Limb (tissue), 2 donors: ENCODE measurements at regions not wholly inside any gene's neighbourhood (a gene's known extent, or its start where the extent isn't known, plus 50 kb on each side); places are given as distances from the start of the nearest gene placed in this dataset.

Source experiments
- DNase-seq, 2 donors: peaks; one replicate each; pipeline ENCODE4 v3.0.0-alpha.2; 2016; ENCODE audit errors: extremely low spot score in 2 of 2

DNA sequence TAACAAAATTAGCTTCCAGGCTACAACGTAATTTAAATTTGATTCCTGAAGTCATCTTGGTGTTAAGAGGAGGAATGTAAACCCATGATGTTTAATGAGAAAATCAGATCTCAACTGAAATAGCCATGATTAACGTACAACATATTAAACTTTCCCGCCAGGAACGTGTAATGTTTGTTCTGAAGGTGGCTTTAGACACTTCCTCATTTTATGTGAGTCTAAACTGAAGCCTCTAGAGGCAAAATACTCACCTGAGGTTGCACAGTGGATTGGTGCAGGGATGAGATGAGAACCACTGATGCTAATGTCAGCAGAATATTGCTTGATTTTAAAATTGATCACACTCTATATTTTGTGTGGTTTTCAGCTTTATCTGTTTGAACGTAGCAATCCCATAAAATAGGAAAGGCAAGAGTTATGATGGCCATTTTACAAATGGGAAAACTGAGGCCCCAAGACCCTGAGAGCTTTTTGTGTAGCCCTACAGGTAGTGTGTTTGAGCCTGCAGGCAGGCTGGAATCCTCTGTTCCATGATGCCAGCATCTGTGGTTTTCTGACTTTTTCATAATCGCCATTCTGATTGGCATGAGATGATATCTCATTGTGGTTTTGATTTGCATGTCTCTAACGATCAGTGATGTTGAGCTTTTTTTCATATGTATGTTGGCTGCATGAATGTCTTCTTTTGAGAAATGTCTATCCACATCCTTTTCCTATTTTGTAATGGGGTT, 243.7 kb upstream of the BMPER start:
- no peak for DNase-seq

DNA sequence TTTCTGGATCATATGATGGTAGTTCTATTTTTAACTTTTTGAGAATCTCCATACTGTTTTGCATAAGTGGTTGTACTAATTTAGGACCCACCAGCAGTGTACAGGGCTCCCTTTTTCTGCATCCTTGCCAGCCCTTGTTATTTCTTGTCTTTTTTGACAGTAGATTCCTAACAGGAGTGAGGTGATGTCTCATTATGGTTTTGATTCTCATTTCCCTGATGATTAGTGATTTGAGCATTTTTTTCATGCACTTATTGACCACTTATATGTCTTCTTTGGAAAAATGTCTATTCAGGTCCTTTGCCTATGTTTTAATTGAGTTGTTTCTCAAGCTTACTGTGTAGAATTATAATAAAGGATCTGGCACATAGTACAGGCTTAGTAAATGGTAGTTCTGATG, 238.8 kb upstream of the BMPER start:
- no peak for DNase-seq

DNA sequence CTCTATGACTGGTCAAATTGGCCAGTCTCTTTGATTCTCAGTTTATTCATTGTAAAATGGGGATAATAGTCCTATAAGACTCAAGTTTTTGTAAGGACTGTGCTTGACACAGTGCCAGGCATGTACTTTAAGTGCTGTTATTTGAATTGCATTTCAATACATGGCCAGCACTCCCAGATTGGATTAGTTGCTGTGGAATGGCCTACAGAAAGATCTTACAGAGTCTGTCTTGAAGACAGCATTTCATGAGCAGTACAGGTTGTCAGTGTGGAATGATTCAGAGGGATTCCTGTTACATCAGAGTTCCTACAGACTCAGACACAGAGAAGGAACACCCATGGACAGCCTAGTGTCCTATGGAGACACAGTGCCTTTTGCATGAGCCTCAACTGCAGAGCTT, 238.1 kb upstream of the BMPER start:
- no peak for DNase-seq

DNA sequence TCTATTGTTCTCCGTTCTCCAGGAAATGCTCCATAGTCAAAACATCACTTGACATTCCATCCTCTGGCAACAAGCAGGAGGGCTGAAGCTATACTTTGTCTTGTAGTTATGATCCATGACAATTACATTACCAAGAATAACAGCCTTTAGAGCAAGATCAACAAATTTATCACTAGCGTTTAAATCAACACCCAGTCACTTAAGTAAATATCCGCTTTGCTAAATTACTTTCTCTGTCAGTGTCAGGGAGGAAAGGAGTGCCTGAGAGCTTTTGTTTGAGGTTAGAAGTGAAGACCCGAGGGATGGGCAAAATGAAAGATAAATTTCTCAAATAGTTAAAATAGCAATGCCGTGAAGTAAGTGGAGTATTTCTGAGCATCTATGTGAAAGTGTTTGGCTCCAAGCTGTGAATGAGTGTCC, 236.1 kb upstream of the BMPER start:
- no peak for DNase-seq

DNA sequence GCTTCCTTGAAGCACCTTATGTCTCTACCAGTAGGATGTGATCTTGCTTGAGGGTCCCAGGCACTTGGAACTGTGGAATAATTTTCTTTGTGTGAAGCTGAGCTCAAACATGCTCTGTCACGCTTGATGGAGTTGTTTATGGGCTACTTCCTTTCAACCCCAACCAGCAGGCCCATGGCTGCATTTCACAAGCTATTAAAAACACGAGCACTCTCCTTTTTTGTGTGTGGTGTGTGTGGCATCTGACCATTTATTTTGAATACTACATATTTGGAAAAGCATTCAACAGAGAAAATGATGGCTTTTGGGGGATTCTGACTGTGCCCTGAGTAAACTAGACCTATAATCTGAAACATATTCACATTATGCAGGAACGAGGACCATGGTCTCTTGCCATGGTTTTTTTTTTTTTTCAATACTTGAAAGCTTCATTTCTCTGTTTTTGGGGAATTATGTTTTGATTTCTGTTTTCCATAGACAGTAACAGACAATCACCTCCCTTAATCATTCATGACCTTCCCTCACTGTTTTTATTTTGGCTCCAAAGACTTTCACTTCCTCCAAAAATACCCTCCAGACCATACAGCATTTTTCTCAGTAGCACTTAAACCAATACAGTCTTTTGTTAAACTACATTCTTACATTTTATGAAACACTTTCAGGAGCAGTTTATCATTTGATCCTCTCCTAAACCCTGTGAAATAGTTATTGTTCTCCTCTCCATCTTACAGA, 233.6 kb upstream of the BMPER start:
- no peak for DNase-seq

DNA sequence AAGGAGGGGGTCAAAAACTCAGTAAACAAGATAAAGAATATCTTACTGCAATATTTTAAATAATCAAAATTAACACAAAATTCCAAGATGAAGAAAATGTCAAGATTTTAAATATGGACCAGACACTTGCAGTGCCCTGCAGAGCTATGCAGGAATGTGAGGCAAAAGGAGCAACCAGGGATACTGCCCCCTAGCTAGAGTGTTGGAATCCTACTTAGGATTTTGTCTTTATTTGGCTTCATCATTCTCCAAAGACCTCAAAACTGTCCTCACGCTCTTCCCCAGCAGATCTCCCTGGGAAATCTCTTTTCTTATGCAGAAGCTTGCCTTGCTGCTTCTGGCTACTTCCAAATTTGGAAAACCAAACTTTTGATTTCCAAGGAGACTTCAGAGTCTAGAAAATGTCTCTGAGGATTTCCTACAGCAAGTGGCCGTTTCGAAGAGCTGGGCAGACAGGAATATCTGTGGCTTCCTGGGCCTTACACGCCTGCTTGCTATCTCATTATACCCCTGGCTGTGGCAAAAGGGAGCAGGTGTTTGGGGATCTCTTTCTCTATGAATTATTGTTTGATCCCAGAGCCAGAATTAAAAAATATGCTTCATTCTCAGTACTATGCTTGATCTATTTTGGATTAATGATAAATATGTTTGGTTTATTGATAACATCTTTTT, 232.2 kb upstream of the BMPER start:
- no peak for DNase-seq

DNA sequence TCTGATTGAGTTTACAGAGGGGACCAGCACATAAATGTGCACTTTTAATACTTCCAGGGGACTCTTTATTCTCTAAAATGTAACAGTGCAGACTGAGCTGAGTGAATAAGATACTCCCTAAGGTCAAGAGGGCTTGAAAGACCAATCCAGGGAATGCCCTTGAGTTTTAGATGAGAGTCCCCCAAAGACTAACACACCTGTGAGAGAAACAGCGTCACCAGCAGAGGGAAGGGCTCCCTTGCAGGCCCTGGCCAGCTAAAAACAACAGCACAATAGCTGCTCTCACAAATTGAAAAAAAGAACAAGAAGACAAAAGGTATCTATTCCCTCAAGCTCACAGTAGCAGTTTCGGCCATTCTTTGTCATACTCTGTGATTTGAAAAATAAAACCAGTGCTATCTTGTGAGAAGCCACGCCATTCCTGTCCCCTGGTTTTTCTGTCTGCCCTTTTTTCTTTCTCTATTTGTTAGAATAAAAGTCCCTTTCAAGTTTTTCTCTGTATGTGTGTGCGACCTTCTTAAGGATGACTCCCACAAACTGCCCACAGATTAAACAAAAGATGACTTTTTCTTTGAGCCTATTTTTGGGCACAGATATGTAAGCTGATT, 230.4 kb upstream of the BMPER start:
- DNase-seq, result no peak

DNA sequence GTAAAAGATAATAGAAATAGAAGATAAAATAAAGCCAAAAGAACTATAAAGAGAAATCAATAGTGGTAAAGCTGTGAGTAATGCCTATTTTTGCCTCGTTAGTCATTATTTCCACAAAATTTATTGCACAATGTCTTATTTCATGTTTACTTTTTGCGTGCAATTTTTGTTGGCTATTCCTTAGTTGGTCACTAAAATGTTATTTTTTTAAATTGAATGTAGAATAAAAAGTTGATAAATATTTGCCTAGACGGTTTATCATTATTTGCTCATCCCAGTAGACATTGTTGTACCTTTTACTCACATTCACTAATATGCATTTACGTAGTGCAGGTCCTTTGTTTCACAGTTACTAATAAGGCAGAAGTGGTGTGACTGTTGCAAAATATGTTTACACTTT, 227.8 kb upstream of the BMPER start:
- DNase-seq, result no peak

DNA sequence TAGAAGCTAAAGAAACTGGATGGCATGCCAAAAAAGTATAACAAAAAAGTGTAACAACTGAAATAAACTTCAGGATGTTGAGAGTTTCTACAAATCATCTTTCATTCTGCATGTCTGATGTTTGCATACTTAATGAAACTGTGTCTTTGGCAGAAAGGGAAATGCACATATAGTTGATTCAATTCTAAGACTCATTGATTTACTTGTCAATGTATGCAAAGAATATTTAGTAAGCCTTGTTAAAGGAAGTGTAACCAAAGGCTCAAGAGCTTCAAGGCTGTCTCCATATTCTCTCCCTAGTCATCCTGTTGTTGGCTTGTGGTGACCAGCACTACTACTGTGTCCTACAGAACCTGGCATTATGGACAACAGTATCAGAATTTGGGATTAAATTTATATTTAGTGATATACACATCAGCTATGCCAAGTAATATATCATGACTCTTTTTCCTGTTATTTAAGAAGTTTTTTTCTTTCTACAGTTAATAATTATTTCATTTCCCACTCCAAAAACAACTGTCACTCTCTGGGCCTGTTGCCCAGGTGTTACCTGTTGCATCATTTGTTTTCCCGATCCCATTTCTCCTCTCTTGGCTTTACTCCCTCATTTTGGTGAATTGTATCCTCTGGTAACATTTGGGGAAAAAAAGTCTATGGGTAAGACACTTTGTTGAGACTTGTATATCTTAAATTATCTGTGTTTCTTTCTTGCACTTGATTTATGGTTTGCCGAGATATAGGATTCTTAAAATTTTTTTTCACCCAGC, 226.6 kb upstream of the BMPER start:
- no peak for DNase-seq

DNA sequence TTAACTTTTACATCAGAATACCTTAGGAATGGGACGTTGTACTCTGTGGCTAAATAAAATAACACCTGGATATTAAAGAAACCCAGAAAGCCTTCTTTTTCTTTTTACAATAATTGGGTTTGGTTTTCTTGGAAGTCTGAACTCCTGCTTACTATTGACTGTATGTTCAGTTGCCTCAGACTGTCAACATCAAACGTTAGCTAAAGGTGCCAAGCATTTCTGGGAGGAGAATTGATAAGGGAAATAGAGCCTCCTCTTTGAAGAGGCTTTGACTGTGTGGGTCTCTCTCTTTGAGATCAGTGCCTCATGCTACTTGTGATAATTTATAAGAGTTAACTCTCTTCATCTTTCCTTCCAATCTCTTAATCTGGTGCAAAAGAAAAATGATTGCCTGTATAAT, 224.7 kb upstream of the BMPER start:
- DNase-seq, result no peak

DNA sequence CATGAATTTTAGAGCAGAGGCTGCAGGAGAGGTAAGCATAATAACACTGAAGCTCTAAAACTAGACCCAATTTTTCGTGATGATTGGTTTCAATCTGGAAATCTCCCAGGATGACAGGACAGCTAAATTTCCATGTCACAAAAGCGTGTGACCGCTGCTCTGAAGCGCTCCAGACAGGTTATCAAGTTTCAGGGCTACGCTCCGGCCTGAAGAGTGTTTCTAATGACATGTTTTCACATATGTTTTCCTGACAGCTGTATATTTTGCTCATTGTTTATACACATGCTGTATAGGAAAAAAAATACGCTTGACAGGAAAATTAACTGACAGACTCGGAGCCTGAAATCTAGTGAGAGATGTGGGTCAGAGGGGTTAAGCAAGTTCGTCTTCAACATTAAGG, 219.8 kb upstream of the BMPER start:
- no peak for DNase-seq

DNA sequence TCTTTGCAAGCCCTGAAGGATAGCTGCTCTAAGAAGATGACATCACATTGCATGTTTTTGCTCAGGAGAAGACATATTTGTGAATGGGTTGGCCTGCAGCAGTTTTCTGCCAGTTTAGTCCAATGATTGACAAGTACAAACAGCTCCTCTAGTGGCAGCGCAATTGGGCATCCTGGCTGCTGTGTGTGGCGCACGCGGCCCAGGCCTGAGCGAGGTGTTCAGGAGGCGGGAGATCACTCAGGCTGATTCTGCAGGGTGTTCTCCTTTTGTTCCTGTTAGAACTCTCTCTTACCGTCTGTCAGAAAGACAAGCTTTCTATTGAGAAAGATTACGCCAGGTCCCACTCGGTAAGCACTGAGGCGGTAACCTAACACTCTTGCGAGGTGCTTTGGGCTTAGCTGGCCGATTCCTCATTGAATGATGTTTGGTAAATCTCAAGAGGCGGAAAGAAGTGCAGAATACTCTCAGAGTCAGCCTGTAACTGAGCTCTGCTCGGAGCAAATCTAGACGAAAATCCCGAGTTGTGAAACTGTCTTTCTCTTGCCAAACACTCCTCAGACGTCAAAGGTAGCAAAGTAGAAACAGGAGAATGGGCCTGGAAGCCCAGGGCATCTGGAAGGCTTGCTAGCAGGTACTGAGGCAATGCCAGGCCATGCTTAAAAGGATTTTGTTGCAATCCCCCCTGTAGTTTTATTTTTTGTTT, 219.2 kb upstream of the BMPER start:
- DNase-seq, result peak in 1 of 2 donors; percentile 51

DNA sequence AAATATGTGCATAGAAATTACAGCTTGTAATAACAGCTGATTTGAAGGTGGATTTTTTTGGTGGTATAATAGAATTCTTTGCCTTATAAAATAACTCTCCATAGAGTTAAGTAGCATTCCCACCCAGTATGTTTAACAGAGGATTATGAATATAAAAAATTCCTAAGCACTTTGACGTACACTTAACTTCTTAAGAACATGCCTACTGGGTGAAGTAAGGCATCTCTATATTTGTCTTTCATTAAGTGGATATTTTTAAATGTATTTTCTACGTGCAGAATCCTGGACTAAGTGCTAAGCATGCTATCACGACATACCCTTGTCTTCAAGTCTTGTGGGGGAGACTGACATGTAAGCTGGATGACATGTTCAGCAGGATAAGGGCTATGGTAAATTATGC, 217.7 kb upstream of the BMPER start:
- no peak for DNase-seq

DNA sequence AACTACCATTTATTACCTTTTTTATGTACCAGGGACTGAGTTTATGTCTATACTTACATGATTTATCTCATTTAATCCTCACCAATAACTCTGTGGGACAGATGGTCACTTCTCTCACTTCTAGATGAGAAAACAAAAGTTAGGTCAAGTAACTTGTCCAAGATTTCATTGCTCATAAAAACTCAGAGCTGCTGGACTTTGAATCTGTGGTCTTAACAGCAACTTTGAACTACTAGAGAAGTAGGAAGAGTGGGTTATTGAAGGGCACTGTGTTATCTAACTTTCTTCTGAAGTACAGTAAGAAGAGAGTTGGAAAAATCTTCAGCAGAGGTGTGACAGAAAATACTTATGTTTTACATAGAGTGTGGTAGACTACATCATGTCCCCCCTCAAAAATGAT, 214.2 kb upstream of the BMPER start:
- no peak for DNase-seq

DNA sequence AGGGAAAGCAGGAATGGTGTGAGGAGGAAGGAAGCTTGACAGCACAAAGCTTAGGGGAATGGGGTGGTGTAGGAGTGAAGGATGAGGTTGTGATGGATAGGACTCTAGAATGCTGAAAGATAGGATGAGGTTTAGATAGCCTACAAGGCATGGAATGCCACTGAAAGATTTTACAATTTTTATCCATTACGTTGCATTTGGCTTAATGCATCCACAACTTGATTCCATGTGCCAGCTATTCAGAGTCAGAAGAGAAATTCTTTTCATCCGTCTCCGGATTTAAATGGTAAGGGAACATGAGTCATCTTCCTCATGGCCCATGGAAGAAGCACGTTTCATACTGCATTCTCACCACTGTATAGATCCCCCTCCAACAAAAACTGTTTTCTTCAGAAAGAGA, 212.4 kb upstream of the BMPER start:
- DNase-seq, result no peak

DNA sequence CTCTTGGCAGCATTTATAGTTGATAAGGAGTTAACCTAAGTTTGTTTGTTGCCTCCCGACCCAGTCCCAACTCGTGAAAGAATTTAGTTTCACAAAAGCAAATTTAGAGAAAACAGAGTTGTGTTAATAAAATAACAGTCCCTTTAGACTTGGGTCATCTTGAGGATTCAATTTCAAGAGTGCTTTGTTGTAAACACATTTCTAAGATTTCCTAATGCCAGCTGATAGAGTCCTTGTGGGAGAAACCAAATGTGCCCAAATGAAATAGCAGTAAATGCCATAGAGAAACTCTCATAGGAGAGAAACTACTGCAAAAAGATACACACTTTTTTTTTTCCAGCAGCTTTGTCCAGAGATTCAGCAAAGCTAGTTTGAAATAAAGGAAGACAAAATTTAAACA, 211.3 kb upstream of the BMPER start:
- no peak for DNase-seq

DNA sequence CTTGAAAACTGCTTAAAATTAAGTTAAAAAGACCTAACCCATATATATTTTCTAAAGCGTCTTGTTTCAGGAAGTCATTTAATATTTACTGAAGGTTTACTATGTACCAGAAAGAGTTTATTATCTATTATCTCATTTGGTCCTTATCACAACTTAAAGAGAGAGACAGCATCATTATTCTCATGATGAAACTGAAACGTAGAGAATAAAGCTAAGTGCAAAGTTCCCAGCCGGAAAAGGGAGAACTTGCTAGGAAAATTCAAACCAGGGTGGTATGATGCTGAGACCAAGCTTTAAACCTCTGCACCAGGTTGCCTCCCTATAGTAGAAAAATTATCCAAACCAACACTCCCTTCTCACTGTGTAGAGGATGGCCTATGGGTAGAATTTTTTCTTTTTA, 207.7 kb upstream of the BMPER start:
- no peak for DNase-seq

DNA sequence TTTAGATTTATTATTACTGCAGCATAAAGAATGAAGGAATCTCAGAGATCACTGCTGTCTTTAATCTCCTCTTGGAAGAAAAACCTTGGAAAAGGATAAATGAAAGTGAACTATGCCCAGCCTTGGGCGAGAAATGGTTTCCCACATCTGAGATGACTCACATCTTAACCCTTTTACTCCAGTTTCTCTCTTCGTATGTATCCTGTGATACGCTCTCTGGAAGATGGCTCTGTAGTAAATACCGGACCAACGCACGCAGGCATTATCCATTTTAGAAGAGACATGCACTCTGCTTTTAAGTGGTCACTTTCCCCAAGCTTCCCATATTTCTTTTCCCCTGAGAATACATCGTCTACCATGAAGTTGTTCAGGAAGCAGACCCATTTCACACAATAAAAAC, 207.3 kb upstream of the BMPER start:
- no peak for DNase-seq

DNA sequence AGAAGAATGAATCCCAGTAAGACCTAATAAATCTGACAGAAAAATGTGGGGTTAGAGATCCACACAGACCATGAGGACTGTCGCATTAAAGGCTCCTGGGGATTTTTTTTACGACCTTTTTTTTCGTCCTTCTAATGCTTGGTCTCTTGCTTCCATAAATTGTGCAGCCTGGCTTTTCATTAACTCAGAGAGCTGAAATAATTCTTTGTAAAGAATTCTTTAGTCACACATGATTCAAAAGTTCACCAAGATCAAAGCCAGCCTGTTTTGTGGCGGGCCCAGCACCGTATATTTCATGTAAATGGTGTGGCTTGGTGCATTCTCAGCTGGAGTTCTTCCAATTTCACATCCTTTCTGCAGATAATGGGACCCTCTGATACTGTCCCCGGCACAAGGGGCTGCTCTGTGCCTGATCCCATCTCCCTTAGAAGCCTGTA, 206.6 kb upstream of the BMPER start:
- no peak for DNase-seq

DNA sequence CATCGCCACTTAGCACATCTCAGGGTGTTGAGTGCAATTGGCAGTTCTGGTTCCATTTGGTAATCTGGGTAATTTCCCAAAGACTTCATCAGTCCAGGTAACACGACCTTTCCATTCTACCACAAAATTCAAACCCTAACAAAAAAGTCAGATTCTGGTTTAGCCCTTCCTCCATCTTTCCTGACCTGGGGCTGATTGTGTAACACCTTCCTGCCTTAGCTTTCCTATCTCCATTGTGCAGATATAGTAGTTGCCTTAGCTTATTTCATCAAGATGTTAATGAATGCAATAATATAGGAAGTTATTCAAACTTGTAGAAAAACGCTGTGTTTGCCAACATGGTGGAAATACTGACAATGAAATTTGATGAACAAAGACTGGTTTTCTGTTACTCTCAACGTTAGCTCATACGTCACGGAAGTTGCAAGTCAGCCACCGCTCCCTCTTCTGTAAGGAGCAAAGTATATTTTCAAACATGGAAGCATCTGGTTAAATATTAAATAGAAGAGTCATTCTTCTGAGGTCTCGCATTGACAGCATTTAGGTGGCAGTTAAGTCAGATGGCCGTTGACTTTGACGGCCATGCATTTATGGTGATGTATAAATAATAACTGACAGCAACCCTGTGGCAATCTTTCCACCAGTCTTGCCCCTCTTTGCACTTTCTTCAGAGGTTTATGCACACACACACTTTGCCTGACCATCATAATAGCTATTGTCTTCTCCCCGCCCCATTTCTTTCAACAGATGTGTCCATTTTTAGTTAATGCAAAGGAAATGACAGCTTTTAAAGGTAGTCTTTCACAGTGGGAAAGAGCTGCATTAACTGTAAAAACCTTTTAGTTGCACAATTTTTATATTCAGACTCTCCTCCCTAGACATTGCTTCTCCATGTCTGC, 205.1 kb upstream of the BMPER start:
- DNase-seq, result no peak
